Brain pericyte (primary cell): ENCODE measurements at regions not wholly inside any gene's neighbourhood (a gene's known extent, or its start where the extent isn't known, plus 50 kb on each side); places are given as distances from the start of the nearest gene placed in this dataset.

ENCODE experiments used
- DNase-seq: peaks from one replicate; pipeline ENCODE4 v3.0.0-alpha.2; 2012; ENCODE audit warnings: low read depth, low spot score

GRCh38 chr1:82697965-82698364 is 897.2 kb downstream of the ADGRL2 start:
- no peak for DNase-seq

- DNase-seq = no peak
These were observed 894.7 kb downstream of the ADGRL2 start for GRCh38 chr1:82695443-82695842.

DNA sequence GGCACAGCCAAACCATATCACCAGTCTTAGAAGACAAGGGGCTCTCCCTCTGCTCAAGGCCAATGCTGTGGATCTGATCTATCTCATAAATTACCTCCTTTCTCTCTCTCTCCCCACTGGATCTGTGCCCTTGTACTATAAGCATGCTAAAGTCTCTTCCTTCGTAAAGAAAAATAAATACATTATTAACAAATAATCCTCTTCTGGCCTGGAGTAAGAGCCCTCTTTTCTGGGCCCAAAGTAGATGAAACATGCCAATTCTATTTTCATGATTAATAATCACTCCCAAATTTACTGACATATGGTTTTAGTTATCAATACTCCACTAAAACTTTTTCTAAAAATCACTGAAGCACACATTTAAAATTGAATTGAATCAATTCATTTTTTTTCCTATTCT is 889.7 kb downstream of the ADGRL2 start:
- no peak for DNase-seq

DNA sequence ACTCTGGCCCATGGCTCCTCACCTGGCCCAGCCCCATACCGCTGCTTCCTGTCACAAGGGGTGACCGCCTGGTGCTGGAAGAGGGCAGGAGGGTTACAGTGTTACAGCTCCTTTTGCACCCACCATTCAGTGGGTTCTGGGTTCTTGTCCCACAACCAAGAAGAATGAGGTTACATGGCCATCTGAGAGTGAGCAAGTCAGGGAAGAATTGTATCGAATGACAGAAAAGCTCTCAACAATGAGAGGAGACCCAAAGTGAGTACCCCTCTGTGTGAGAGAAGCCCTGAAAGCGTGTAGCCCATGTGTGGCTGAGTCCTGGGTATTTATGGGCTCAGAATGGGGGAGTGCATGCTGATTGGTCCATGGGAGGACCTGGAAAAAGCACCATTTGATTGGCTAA is 888.5 kb downstream of the ADGRL2 start:
- no peak for DNase-seq

GRCh38 chr1:82686774-82687173 is 886.0 kb downstream of the ADGRL2 start:
- no peak for DNase-seq

GRCh38 chr1:82646888-82647287 is 846.2 kb downstream of the ADGRL2 start:
- no peak for DNase-seq

DNA sequence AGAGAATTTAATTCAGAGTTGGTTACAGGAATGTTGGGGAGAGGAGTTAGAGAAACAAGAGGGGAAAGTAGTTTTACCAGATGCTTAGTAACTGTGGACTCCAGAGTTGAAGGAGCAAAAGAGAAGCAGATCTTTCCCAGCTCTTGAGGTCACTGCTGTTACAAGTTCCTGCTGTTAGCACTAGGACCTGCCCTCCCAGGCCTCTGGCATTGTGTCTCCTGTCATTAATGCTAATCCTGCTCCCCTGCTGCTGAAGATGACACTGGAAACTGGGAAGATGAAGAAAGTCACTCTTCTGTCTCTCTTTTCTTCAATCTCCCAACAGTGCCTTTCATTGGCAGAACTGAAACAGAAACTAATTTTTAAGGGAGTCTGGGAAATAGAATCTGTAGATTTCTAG is 845.6 kb downstream of the ADGRL2 start:
- DNase-seq = no peak

DNA sequence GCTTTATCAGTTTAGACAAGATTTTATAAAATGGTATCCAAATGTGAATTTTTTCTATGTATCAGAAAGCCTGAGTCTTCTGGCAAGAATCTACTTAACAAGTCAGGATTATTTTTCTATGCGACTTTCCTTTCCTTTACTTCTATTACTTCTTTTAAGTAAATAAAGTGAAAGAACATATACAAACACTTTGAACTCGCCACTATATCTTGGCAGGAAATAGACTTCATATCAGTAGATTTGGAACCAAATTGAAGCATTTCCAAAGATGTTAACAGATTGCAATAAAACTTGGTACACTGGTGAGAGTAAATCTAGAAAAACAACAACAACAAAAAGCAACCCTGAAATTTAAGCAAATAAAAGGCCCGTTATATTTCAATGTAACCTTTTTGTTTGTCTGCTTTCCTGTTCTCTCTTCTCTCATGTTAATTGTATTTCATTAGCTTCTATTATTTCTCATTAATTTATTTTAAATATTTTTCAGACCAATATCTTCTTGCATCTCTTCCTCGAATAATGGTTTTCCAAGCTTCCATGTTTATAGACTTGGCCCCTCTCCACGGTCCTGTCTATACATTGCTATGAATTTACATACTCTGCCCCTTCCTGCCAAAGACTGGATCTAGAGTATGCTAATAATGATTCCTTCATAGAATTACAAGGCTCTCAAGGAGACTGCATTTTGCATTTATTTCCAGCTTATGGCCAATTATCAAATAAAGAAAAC is 843.6 kb downstream of the ADGRL2 start:
- DNase-seq = no peak

- no peak for DNase-seq
These were observed 839.6 kb downstream of the ADGRL2 start for GRCh38 chr1:82640352-82640751.

- DNase-seq = no peak
These were observed 833.5 kb downstream of the ADGRL2 start for GRCh38 chr1:82634266-82634665.

- DNase-seq = no peak
These were observed 831.4 kb downstream of the ADGRL2 start for GRCh38 chr1:82632155-82632554.

GRCh38 chr1:82628887-82629286 is 828.2 kb downstream of the ADGRL2 start:
- DNase-seq = no peak

DNA sequence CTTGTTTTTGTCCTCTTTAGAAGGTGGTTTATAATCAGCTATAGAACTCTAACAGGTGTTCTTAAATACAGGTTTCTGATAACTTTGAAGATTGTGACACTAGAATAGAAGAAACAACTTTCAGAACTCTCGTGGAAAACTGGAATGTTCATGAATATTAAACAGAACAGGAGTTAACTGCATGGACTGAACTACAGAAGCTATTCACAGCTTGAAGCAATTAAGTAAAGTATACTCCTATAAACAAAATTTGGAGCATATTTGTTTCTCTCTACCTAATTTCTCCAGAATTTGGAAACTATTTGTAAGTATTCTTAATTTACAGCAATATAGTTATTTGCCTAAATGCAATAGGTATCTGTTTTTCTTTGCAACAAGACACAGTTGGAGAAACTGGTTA is 824.8 kb downstream of the ADGRL2 start:
- DNase-seq = no peak

DNA sequence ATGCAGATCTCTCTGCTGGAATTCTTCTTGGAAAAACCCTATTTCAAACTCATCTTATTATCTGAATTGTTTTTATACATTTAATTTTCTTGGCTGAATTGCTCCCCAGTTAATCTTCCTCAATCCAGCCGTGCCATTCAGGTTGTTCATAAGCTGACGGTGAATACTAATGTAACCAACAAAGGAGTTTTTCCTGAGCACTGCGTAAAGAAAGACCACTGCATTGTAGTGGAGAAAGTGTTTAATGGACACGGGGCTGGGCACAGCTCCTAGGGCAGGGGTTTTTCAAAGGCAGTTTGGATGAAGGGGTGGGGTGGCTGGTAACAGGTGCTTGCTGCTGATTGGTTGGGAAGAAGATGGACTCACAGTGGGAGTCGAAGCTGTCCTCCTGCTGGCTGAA is 820.3 kb downstream of the ADGRL2 start:
- DNase-seq = no peak

- DNase-seq = no peak
These were observed 813.4 kb downstream of the ADGRL2 start for GRCh38 chr1:82614090-82614489.

DNA sequence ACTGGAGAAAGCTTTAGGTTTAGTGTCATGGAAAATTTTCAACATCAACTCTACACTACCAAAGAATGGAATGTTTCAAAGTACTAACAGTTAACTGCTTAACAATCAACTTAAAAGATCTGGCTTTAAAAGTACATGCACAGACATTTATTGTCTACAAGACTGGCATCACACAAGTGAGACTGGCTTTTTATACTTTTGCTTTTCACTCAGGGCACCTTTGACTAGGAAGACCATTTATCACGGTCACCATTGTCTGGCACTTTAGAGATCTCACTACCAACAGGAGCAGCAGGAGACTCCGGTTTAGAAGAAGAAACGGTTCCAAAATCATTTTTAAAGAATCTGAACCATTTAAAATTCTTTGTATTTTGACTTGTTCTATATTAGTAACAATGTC is 812.3 kb downstream of the ADGRL2 start:
- DNase-seq = no peak

DNA sequence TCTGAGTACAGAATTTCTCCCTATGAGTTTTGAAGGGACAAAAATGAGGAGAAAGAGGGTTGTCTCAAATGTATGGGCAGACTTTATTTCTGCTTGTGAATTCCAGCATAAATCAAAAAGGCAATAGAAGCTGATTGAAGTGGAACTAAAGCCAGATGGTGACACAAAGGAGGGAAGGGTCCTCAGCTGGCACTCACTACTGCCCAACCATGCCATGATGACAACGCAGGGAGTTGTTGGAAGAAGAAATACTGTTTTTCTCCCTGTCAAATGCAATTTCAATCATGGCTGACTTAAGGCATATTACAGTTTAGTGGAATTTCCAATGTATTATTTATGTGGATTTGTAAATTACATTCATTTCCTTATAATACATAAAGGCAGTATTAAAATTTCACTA is 805.8 kb downstream of the ADGRL2 start:
- DNase-seq = no peak

- no peak for DNase-seq
These were observed 803.8 kb downstream of the ADGRL2 start for GRCh38 chr1:82604524-82604923.

- DNase-seq = no peak
These were observed 799.6 kb downstream of the ADGRL2 start for GRCh38 chr1:82600314-82600713.

DNA sequence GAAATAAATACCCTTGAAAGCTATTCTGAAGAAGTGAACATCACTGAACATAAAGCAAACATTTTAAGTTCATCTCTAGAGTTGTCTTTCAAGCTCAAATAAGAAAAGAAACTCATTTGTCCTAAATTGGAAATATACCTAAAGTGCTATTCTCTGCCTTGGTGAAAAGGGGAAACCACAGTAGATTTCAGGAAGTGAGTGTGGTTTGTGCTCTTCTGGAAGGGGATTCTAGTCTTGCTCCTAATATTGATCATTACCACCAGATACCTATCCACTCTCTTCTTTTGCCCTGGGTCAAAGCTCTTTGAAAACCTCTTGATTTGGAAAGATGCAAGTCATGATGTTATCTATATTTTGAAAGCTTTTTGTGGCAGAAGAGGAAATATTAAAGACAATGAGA is 798.1 kb downstream of the ADGRL2 start:
- no peak for DNase-seq

DNA sequence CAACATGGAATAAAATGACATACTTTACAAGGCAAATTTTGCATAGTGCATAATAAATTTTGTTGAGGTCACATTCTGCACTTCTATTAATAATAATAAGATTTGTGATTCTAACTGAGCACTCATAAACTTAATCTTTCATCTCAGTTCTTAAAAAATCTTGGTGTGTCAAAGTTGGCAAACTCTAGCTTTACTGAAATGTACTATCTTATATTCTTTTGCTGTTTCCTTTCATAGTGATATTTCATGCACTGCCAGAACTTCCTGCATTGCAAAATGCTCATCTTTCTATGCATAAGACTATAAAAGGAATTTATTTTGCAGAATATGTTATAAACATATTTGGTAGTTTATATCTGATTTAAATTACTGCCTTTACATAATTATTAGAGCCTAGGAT is 797.6 kb downstream of the ADGRL2 start:
- DNase-seq = no peak

- DNase-seq = no peak
These were observed 796.9 kb downstream of the ADGRL2 start for GRCh38 chr1:82597649-82598048.

DNA sequence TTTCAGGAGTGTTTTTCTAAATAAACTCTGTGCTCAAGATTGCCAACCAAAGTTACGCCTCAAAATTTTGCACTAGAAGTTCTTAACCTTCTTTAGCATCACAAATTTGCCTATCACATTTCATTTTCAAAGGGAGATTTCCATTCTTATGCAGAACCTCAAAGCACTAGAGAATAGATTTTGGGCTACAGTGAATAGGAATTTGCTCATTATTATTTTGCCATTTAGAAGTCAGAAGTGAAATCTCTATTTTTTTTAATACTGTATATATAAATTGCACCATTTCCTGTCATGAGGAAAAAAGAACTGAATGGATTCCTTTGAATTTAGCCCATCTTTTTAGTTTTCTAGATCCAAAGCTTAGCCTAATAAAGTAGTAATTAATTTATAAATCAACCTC is 796.4 kb downstream of the ADGRL2 start:
- no peak for DNase-seq

DNA sequence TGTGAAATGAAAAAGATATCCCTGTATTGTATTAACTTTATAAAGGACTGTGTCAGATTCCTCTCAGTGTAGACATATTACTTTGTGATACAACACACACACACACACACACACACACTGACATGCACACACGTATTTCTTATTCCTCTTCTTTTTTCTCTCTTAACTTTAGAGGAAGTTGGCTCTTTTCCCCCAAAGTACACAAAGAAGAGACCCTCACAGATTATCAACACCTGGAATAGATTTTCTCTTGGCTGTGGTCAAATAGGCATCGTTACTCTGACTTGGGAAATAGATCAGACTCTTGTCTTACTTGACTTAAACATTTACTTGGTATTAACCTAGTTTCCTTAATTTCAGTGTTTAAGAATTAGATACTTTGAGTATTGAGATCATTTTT is 792.8 kb downstream of the ADGRL2 start:
- DNase-seq = no peak
